ENCODE measurements at regions not wholly inside any gene's neighbourhood (a gene's known extent, or its start where the extent isn't known, plus 50 kb on each side); places are given as distances from the start of the nearest gene placed in this dataset.

GRCh38 chrX:43065978-43066377 is 288.0 kb upstream of the PPP1R2C start:
- no peak overlapping the region for H3K4me3 Mint-ChIP-seq (ENCODE audit: low read depth)
- H3K27me3 Mint-ChIP-seq: no peaks in the 10 kb centered on the region
- H3K9me3 Mint-ChIP-seq (ENCODE audit: low read depth): peaks cover 4% of the 10 kb centered on the region
- no peak for DNase-seq (ENCODE audit: low spot score, unreplicated experiment)
- no peaks in the 10 kb centered on the region for H3K36me3 Mint-ChIP-seq (ENCODE audit: insufficient read depth)
- no peak for TF ChIP-seq CTCF (IDR thresholded peaks at IDR 0.05; ENCODE audit: unreplicated experiment)
- H3K27ac Mint-ChIP-seq: no peak overlapping the region
- H3K4me1 Mint-ChIP-seq (ENCODE audit: low read depth): peaks cover 8% of the 10 kb centered on the region

- Mint-ChIP-seq H3K27me3 (no peaks in the 10 kb centered on the region), H3K4me3 (ENCODE audit: low read depth) (no peak overlapping the region), H3K9me3 (ENCODE audit: low read depth) (peaks cover 4% of the 10 kb centered on the region), H3K36me3 (ENCODE audit: insufficient read depth) (no peaks in the 10 kb centered on the region), H3K4me1 (ENCODE audit: low read depth) (peaks cover 8% of the 10 kb centered on the region), H3K27ac (no peak overlapping the region)
- DNase-seq (ENCODE audit: low spot score, unreplicated experiment): no peak
- no peak for TF ChIP-seq CTCF (IDR thresholded peaks at IDR 0.05; ENCODE audit: unreplicated experiment)
Observed at GRCh38 chrX:43068639-43069038, 290.7 kb upstream of the PPP1R2C start.

GRCh38 chrX:43083016-43083415 is 305.1 kb upstream of the PPP1R2C start:
- H3K27me3 Mint-ChIP-seq: no peaks in the 10 kb centered on the region
- no peak overlapping the region for H3K4me3 Mint-ChIP-seq (ENCODE audit: low read depth)
- no peak for TF ChIP-seq CTCF (IDR thresholded peaks at IDR 0.05; ENCODE audit: unreplicated experiment)
- H3K27ac Mint-ChIP-seq: no peak overlapping the region
- DNase-seq (ENCODE audit: low spot score, unreplicated experiment): no peak
- peaks cover 20% of the 10 kb centered on the region for H3K9me3 Mint-ChIP-seq (ENCODE audit: low read depth)
- no peaks in the 10 kb centered on the region for H3K36me3 Mint-ChIP-seq (ENCODE audit: insufficient read depth)
- H3K4me1 Mint-ChIP-seq (ENCODE audit: low read depth): no peaks in the 10 kb centered on the region

- Mint-ChIP-seq H3K9me3 (ENCODE audit: low read depth) (peaks cover 18% of the 10 kb centered on the region), H3K27me3 (no peaks in the 10 kb centered on the region), H3K27ac (no peak overlapping the region), H3K4me3 (ENCODE audit: low read depth) (no peak overlapping the region), H3K36me3 (ENCODE audit: insufficient read depth) (no peaks in the 10 kb centered on the region), H3K4me1 (ENCODE audit: low read depth) (no peaks in the 10 kb centered on the region)
- no peak for TF ChIP-seq CTCF (IDR thresholded peaks at IDR 0.05; ENCODE audit: unreplicated experiment)
- DNase-seq (ENCODE audit: low spot score, unreplicated experiment): no peak
Observed at GRCh38 chrX:43087830-43088229, 309.9 kb upstream of the PPP1R2C start.

GRCh38 chrX:43096830-43097229 is 318.9 kb upstream of the PPP1R2C start:
- Mint-ChIP-seq H3K36me3 (ENCODE audit: insufficient read depth) (no peaks in the 10 kb centered on the region), H3K4me1 (ENCODE audit: low read depth) (no peaks in the 10 kb centered on the region), H3K27me3 (no peaks in the 10 kb centered on the region), H3K27ac (no peak overlapping the region), H3K4me3 (ENCODE audit: low read depth) (no peak overlapping the region), H3K9me3 (ENCODE audit: low read depth) (no peaks in the 10 kb centered on the region)
- no peak for DNase-seq (ENCODE audit: low spot score, unreplicated experiment)
- no peak for TF ChIP-seq CTCF (IDR thresholded peaks at IDR 0.05; ENCODE audit: unreplicated experiment)

Data from progenitor cell of endocrine pancreas (in vitro differentiated cells).